ENCODE measurements at regions not wholly inside any gene's neighbourhood (a gene's known extent, or its start where the extent isn't known, plus 50 kb on each side); places are given as distances from the start of the nearest gene placed in this dataset.

- Histone ChIP-seq H3K9me3 (ENCODE audit: control insufficient read depth, insufficient read depth, low read length) (no peaks in the 10 kb centered on the region), H3K4me3 (ENCODE audit: low read depth, low read length) (no peak overlapping the region)
These were observed 189.3 kb downstream of the TRIM27 start for GRCh38 chr6:28734443-28734959.

DNA sequence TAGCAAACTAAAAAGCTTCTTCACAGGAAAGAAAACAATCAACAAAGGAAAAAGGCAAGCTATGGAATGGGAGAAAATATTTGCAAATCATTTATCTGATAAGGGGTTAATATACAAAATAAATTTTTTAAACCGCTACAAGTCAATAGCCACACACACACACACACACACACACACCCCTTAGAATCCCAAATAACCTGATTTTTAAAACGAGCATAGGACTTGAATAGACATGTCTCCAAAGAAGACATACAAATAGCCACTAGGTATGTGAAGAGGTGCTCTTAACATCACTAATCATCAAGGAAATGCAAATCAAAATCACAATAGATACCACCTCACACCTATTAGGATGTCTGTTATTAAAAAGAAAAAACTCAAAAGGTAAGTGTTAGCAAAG is 187.7 kb downstream of the TRIM27 start:
- Histone ChIP-seq H3K36me3 (ENCODE audit: control insufficient read depth, insufficient read depth, low read length) (no peaks in the 10 kb centered on the region), H3K4me3 (ENCODE audit: low read depth, low read length) (no peak overlapping the region), H3K9me3 (ENCODE audit: control insufficient read depth, insufficient read depth, low read length) (no peaks in the 10 kb centered on the region), H3K27me3 (ENCODE audit: control insufficient read depth, insufficient read depth, low read length) (peaks cover 95% of the 10 kb centered on the region), H3K4me1 (ENCODE audit: control insufficient read depth, insufficient read depth, low read length) (peaks cover 9% of the 10 kb centered on the region), H3K9ac (ENCODE audit: low read depth, low read length) (no peak overlapping the region)

More at GRCh38 chr6:28734443-28734959, 189.3 kb downstream of the TRIM27 start:
- H3K27me3 ChIP-seq (ENCODE audit: control insufficient read depth, insufficient read depth, low read length) = peaks cover 93% of the 10 kb centered on the region
- no peaks in the 10 kb centered on the region for H3K36me3 ChIP-seq (ENCODE audit: control insufficient read depth, insufficient read depth, low read length)
- H3K4me1 ChIP-seq (ENCODE audit: control insufficient read depth, insufficient read depth, low read length) = peaks cover 9% of the 10 kb centered on the region
- no peak overlapping the region for H3K9ac ChIP-seq (ENCODE audit: low read depth, low read length)

- Histone ChIP-seq H3K4me1 (ENCODE audit: control insufficient read depth, insufficient read depth, low read length) (peaks cover 9% of the 10 kb centered on the region), H3K4me3 (ENCODE audit: low read depth, low read length) (peak overlapping the region; percentile 11), H3K9ac (ENCODE audit: low read depth, low read length) (no peak overlapping the region), H3K27me3 (ENCODE audit: control insufficient read depth, insufficient read depth, low read length) (peaks cover 92% of the 10 kb centered on the region), H3K36me3 (ENCODE audit: control insufficient read depth, insufficient read depth, low read length) (no peaks in the 10 kb centered on the region), H3K9me3 (ENCODE audit: control insufficient read depth, insufficient read depth, low read length) (no peaks in the 10 kb centered on the region)
These were observed 185.9 kb downstream of the TRIM27 start for GRCh38 chr6:28737750-28738395.

DNA sequence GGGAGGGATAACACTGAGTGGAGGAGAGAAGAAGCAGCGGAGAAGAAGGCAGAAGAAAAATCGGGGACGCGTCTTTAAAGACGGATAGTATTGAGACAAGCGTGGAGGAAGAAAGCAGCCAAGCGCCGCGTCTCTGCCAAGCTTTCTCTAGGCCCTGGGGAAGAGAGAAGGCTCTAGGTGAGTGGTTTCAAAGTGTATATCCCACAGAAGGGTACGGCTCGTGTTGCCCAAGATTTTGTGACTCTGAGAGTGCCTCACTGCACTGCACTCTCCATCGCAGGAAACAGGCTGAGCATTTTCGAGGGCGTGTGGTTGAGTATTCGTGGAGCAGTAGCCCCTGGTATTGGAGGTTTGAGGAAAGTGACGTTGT is 185.4 kb downstream of the TRIM27 start:
- Histone ChIP-seq H3K4me3 (ENCODE audit: low read depth, low read length) (peak overlapping the region; percentile 11), H3K36me3 (ENCODE audit: control insufficient read depth, insufficient read depth, low read length) (no peaks in the 10 kb centered on the region), H3K9me3 (ENCODE audit: control insufficient read depth, insufficient read depth, low read length) (no peaks in the 10 kb centered on the region), H3K9ac (ENCODE audit: low read depth, low read length) (no peak overlapping the region), H3K4me1 (ENCODE audit: control insufficient read depth, insufficient read depth, low read length) (peaks cover 9% of the 10 kb centered on the region), H3K27me3 (ENCODE audit: control insufficient read depth, insufficient read depth, low read length) (peaks cover 91% of the 10 kb centered on the region)

DNA sequence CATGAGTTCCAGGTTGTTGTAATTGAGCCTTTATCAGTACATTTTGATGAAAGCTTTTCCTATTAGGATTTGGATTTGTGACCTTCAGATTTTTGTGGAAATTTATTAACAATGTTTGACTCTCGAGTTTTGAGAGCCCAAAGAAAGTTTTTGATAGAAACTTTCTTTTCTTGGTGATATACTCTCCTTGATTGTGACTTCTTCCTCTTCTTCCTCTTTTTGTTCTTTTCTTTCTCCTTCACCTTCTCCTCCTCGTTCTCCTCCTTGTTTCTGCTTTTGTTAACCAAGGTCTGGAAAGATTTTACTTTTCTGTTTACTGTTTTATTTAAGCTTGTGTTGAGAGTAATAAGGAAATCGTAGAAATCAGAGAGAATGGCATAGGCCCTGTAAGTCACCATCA is 182.4 kb downstream of the TRIM27 start:
- H3K27me3 ChIP-seq (ENCODE audit: control insufficient read depth, insufficient read depth, low read length) = peaks cover 94% of the 10 kb centered on the region
- no peak overlapping the region for H3K4me3 ChIP-seq (ENCODE audit: low read depth, low read length)
- H3K9ac ChIP-seq (ENCODE audit: low read depth, low read length) = no peak overlapping the region
- peaks cover 9% of the 10 kb centered on the region for H3K4me1 ChIP-seq (ENCODE audit: control insufficient read depth, insufficient read depth, low read length)
- no peaks in the 10 kb centered on the region for H3K36me3 ChIP-seq (ENCODE audit: control insufficient read depth, insufficient read depth, low read length)
- H3K9me3 ChIP-seq (ENCODE audit: control insufficient read depth, insufficient read depth, low read length) = no peaks in the 10 kb centered on the region

DNA sequence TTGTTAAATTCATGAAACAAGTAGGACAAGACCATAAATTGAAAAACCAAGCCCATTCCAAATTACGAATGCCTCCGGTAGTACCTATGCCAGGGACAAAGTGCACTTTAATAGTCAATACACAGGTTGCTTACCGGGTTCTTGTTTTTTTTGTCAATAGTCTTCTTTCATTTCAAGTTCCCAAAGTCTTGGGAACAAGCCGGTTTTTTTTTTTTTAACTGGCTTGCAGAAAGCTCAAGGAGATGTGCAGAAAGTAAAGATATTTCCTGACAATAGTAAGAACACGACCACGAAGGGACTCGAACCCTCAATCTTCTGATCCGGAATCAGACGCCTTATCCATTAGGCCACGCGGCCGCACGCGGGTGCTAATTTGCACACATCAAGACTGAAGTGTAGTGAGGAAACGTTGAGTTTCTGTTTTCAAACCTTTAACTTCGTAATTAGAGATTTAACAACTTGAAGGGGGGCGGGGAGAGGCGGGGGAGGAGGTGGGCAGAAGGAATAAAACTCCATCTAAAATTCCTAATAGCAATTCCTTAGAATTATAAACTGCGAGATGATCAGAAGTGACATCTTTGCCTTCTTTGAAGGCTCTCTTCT is 181.0 kb downstream of the TRIM27 start:
- H3K9ac ChIP-seq (ENCODE audit: low read depth, low read length) = no peak overlapping the region
- H3K9me3 ChIP-seq (ENCODE audit: control insufficient read depth, insufficient read depth, low read length) = no peaks in the 10 kb centered on the region
- H3K4me1 ChIP-seq (ENCODE audit: control insufficient read depth, insufficient read depth, low read length) = peaks cover 7% of the 10 kb centered on the region
- H3K27me3 ChIP-seq (ENCODE audit: control insufficient read depth, insufficient read depth, low read length) = peaks cover 91% of the 10 kb centered on the region
- no peaks in the 10 kb centered on the region for H3K36me3 ChIP-seq (ENCODE audit: control insufficient read depth, insufficient read depth, low read length)
- peak overlapping the region; percentile 53 for H3K4me3 ChIP-seq (ENCODE audit: low read depth, low read length)

DNA sequence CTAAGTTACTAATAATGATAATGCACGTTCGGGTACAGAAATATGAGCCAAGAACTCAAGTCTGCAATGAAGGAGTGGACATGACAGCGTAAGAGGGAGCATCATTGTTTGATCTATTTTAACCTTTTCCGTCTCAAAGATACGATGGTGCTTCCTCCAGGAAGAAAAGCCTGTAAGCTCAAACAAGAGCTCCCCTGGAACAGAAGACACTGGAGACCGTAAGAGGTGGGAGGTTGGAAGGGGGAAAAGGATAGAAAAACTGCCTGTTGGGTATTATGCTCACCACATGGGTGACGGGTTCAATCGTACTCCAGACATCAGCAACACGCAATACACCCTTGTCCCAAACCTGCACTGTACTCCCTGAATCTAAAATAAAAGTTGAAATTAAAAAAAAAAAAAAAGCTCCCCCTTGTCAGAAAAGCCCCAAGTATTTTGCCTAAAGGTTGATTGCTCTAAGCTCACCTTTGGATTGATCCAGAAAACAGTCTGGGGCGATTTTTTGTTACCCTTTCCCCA is 180.5 kb downstream of the TRIM27 start:
- Histone ChIP-seq H3K4me1 (ENCODE audit: control insufficient read depth, insufficient read depth, low read length) (peaks cover 3% of the 10 kb centered on the region), H3K36me3 (ENCODE audit: control insufficient read depth, insufficient read depth, low read length) (no peaks in the 10 kb centered on the region), H3K9ac (ENCODE audit: low read depth, low read length) (no peak overlapping the region), H3K9me3 (ENCODE audit: control insufficient read depth, insufficient read depth, low read length) (no peaks in the 10 kb centered on the region), H3K4me3 (ENCODE audit: low read depth, low read length) (peak overlapping the region; percentile 53), H3K27me3 (ENCODE audit: control insufficient read depth, insufficient read depth, low read length) (peaks cover 85% of the 10 kb centered on the region)

GRCh38 chr6:28747083-28747630 is 176.6 kb downstream of the TRIM27 start:
- H3K4me3 ChIP-seq (ENCODE audit: low read depth, low read length) = peak overlapping the region; percentile 70
- H3K4me1 ChIP-seq (ENCODE audit: control insufficient read depth, insufficient read depth, low read length) = no peaks in the 10 kb centered on the region
- peaks cover 54% of the 10 kb centered on the region for H3K27me3 ChIP-seq (ENCODE audit: control insufficient read depth, insufficient read depth, low read length)
- H3K9ac ChIP-seq (ENCODE audit: low read depth, low read length) = no peak overlapping the region
- H3K36me3 ChIP-seq (ENCODE audit: control insufficient read depth, insufficient read depth, low read length) = no peaks in the 10 kb centered on the region
- no peaks in the 10 kb centered on the region for H3K9me3 ChIP-seq (ENCODE audit: control insufficient read depth, insufficient read depth, low read length)

DNA sequence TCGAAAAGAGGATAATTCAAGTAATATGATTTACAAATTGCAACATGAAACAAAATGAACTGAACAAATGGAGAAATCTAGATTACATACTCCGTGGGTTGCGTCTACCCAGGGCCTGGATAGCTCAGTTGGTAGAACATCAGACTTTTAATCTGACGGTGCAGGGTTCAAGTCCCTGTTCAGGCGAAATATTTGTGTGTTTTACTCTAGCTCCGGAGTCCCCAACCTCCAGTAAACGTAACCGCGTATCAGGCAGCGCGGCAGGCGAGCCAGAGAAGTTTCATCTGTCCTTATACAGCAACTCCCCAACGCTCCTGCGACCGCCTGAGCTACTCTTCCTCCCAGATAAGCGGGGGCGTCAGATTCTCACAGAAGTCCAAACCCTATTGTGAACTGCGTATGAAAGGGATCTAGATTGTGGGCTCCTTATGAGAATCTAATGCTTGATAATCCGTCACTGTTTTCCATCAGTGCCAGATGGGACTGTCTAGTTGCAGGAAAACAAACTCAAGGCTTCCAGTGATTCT is 176.1 kb downstream of the TRIM27 start:
- H3K9me3 ChIP-seq (ENCODE audit: control insufficient read depth, insufficient read depth, low read length) = no peaks in the 10 kb centered on the region
- H3K36me3 ChIP-seq (ENCODE audit: control insufficient read depth, insufficient read depth, low read length) = no peaks in the 10 kb centered on the region
- peaks cover 51% of the 10 kb centered on the region for H3K27me3 ChIP-seq (ENCODE audit: control insufficient read depth, insufficient read depth, low read length)
- no peak overlapping the region for H3K9ac ChIP-seq (ENCODE audit: low read depth, low read length)
- H3K4me1 ChIP-seq (ENCODE audit: control insufficient read depth, insufficient read depth, low read length) = no peaks in the 10 kb centered on the region
- peak overlapping the region; percentile 70 for H3K4me3 ChIP-seq (ENCODE audit: low read depth, low read length)

- no peaks in the 10 kb centered on the region for H3K36me3 ChIP-seq (ENCODE audit: control insufficient read depth, insufficient read depth, low read length)
- H3K27me3 ChIP-seq (ENCODE audit: control insufficient read depth, insufficient read depth, low read length) = peaks cover 47% of the 10 kb centered on the region
- H3K9me3 ChIP-seq (ENCODE audit: control insufficient read depth, insufficient read depth, low read length) = no peaks in the 10 kb centered on the region
- no peak overlapping the region for H3K4me3 ChIP-seq (ENCODE audit: low read depth, low read length)
- H3K9ac ChIP-seq (ENCODE audit: low read depth, low read length) = no peak overlapping the region
- H3K4me1 ChIP-seq (ENCODE audit: control insufficient read depth, insufficient read depth, low read length) = no peaks in the 10 kb centered on the region
These were observed 175.6 kb downstream of the TRIM27 start for GRCh38 chr6:28748192-28748591.

DNA sequence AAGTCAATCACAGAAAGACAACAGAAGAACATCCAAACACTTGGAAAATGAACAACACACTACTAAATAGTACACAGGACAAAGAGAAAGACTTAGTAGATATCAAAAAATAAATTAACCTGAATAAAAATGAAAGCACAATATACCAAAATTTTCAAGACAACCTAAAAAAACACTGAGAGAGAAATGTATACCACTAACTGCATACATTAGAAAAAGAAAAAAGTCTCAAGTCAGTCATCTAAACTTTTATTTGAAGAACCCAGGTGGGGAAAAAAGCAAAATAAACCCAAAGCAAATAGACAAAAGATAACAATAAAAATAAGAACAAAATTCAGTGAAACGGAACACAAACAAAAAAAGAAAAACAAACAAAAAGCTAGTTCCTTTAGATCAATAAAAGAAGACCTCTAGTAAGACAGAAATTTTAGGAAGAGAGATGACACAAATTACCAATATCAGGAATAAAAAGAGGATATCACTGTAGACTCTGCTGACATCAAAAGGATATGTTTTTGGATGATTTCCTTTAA is 172.8 kb downstream of the TRIM27 start:
- no peak overlapping the region for H3K9ac ChIP-seq (ENCODE audit: low read depth, low read length)
- H3K36me3 ChIP-seq (ENCODE audit: control insufficient read depth, insufficient read depth, low read length) = no peaks in the 10 kb centered on the region
- H3K4me3 ChIP-seq (ENCODE audit: low read depth, low read length) = peak overlapping the region; percentile 33
- no peaks in the 10 kb centered on the region for H3K9me3 ChIP-seq (ENCODE audit: control insufficient read depth, insufficient read depth, low read length)
- H3K4me1 ChIP-seq (ENCODE audit: control insufficient read depth, insufficient read depth, low read length) = no peaks in the 10 kb centered on the region
- peaks cover 21% of the 10 kb centered on the region for H3K27me3 ChIP-seq (ENCODE audit: control insufficient read depth, insufficient read depth, low read length)

All from iPS-15b (cell line).